GM18505 (cell line): ENCODE measurements at regions not wholly inside any gene's neighbourhood (a gene's known extent, or its start where the extent isn't known, plus 50 kb on each side); places are given as distances from the start of the nearest gene placed in this dataset.

ENCODE experiments used
- ATAC-seq: cut with Tn5 transposase; IDR thresholded peaks from one replicate; pipeline ENCODE4 v1.9.1; 2021; ENCODE audit not compliant: unreplicated experiment
- POLR2A ChIP-seq: IDR thresholded peaks from 4 replicates; pipeline ENCODE4 v1.6.1; 2011; ENCODE audit warnings: borderline replicate concordance; ENCODE audit not compliant: insufficient read depth, insufficient read length; ENCODE audit errors: extremely low read depth

- no peak for TF ChIP-seq POLR2A
- no peak for ATAC-seq
Observed at GRCh38 chr1:212536586-212536985, 72.0 kb upstream of the ATF3 start.

GRCh38 chr1:212537610-212538009 lies 71.0 kb upstream of the ATF3 start:
- no peak for ATAC-seq
- no peak for TF ChIP-seq POLR2A

GRCh38 chr1:212539737-212540430 lies 68.7 kb upstream of the ATF3 start:
- TF ChIP-seq POLR2A, result no peak

GRCh38 chr1:212542761-212543187 lies 65.8 kb upstream of the ATF3 start:
- ATAC-seq, result no peak
- no peak for TF ChIP-seq POLR2A

More at GRCh38 chr1:212539737-212540430, 68.7 kb upstream of the ATF3 start:
- ATAC-seq, result no peak

- ATAC-seq, result no peak
Observed at GRCh38 chr1:212544110-212544509, 64.5 kb upstream of the ATF3 start.

GRCh38 chr1:212545941-212546635 lies 62.5 kb upstream of the ATF3 start:
- ATAC-seq, result no peak
- no peak for TF ChIP-seq POLR2A

More at GRCh38 chr1:212544110-212544509, 64.5 kb upstream of the ATF3 start:
- no peak for TF ChIP-seq POLR2A

- no peak for ATAC-seq
Observed at GRCh38 chr1:212549503-212550017, 59.0 kb upstream of the ATF3 start.

GRCh38 chr1:212551929-212552328 lies 56.6 kb upstream of the ATF3 start:
- ATAC-seq, result no peak
- no peak for TF ChIP-seq POLR2A

More at GRCh38 chr1:212549503-212550017, 59.0 kb upstream of the ATF3 start:
- no peak for TF ChIP-seq POLR2A

GRCh38 chr1:212553676-212554075 lies 54.9 kb upstream of the ATF3 start:
- no peak for TF ChIP-seq POLR2A
- ATAC-seq, result no peak

- ATAC-seq, result no peak
- no peak for TF ChIP-seq POLR2A
Observed at GRCh38 chr1:212554401-212554800, 54.2 kb upstream of the ATF3 start.

- ATAC-seq, result no peak
- no peak for TF ChIP-seq POLR2A
Observed at GRCh38 chr1:212555426-212555825, 53.1 kb upstream of the ATF3 start.

GRCh38 chr1:212556822-212557549 lies 51.6 kb upstream of the ATF3 start:
- TF ChIP-seq POLR2A, result no peak
- no peak for ATAC-seq
